HG03159 (cell line): ENCODE measurements at regions not wholly inside any gene's neighbourhood (a gene's known extent, or its start where the extent isn't known, plus 50 kb on each side); places are given as distances from the start of the nearest gene placed in this dataset.

Source experiments
- ATAC-seq: cut with Tn5 transposase; IDR thresholded peaks from one replicate; pipeline ENCODE4 v1.9.1; 2021; ENCODE audit warnings: mild to moderate bottlenecking, moderate library complexity; ENCODE audit not compliant: unreplicated experiment

- no peak for ATAC-seq
Measured at GRCh38 chr5:18095061-18095460, 460.8 kb downstream of the TAF11L14 start.

- ATAC-seq: no peak
Measured at GRCh38 chr5:18097817-18098216, 463.6 kb downstream of the TAF11L14 start.

GRCh38 chr5:18098691-18099090, 464.4 kb downstream of the TAF11L14 start:
- ATAC-seq: no peak

- no peak for ATAC-seq
Measured at GRCh38 chr5:18099261-18099660, 465.0 kb downstream of the TAF11L14 start.

GRCh38 chr5:18101532-18101931, 467.3 kb downstream of the TAF11L14 start:
- ATAC-seq: no peak

- no peak for ATAC-seq
Measured at GRCh38 chr5:18102733-18103132, 468.5 kb downstream of the TAF11L14 start.

GRCh38 chr5:18105449-18105848, 471.2 kb downstream of the TAF11L14 start:
- no peak for ATAC-seq

GRCh38 chr5:18111906-18112465, 477.7 kb downstream of the TAF11L14 start:
- no peak for ATAC-seq

- ATAC-seq: no peak
Measured at GRCh38 chr5:18113721-18114120, 479.5 kb downstream of the TAF11L14 start.

- ATAC-seq: no peak
Measured at GRCh38 chr5:18114151-18114757, 480.0 kb downstream of the TAF11L14 start.

- ATAC-seq: no peak
Measured at GRCh38 chr5:18117968-18118367, 483.7 kb downstream of the TAF11L14 start.

- ATAC-seq: no peak
Measured at GRCh38 chr5:18119156-18119785, 485.0 kb downstream of the TAF11L14 start.

- no peak for ATAC-seq
Measured at GRCh38 chr5:18141222-18141621, 507.0 kb downstream of the TAF11L14 start.

- ATAC-seq: no peak
Measured at GRCh38 chr5:18142831-18143230, 508.6 kb downstream of the TAF11L14 start.

- ATAC-seq: no peak
Measured at GRCh38 chr5:18152671-18153070, 518.4 kb downstream of the TAF11L14 start.

GRCh38 chr5:18158166-18158565, 523.9 kb downstream of the TAF11L14 start:
- no peak for ATAC-seq

GRCh38 chr5:18159331-18159730, 525.1 kb downstream of the TAF11L14 start:
- ATAC-seq: no peak

GRCh38 chr5:18171684-18172083, 537.4 kb downstream of the TAF11L14 start:
- no peak for ATAC-seq

- no peak for ATAC-seq
Measured at GRCh38 chr5:18179579-18179978, 545.3 kb downstream of the TAF11L14 start.

GRCh38 chr5:18181575-18181974, 547.3 kb downstream of the TAF11L14 start:
- ATAC-seq: no peak

- no peak for ATAC-seq
Measured at GRCh38 chr5:18195910-18196309, 561.6 kb downstream of the TAF11L14 start.

- ATAC-seq: no peak
Measured at GRCh38 chr5:18197734-18198133, 563.5 kb downstream of the TAF11L14 start.

GRCh38 chr5:18202164-18202563, 567.9 kb downstream of the TAF11L14 start:
- ATAC-seq: no peak
